Sigmoid colon (tissue), 6 donors: ENCODE measurements at regions not wholly inside any gene's neighbourhood (a gene's known extent, or its start where the extent isn't known, plus 50 kb on each side); places are given as distances from the start of the nearest gene placed in this dataset.

Experiments
- DNase-seq: peaks from one replicate; pipeline ENCODE4 v3.0.0-alpha.2; 2019
- H3K27ac ChIP-seq, 4 donors: fragments of 200-600 bp; sonication (generic); one replicate each; pipeline ENCODE4 v1.5.1; 2016 to 2019; ENCODE audit warnings: mild to moderate bottlenecking in 1 of 4
- H3K27me3 ChIP-seq, 3 donors: fragments of 200-600 bp; sonication (generic); one replicate each; pipeline ENCODE4 v1.5.1; 2019; ENCODE audit warnings: mild to moderate bottlenecking in 1 of 3
- H3K36me3 ChIP-seq, 4 donors: fragments of 200-600 bp; sonication (generic); one replicate each; pipeline ENCODE4 v1.5.1; 2016 to 2019
- H3K4me1 ChIP-seq, 4 donors: fragments of 200-600 bp; sonication (generic); one replicate each; pipeline ENCODE4 v1.5.1; 2017 to 2019
- H3K4me3 ChIP-seq, 4 donors: fragments of 200-600 bp; sonication (generic); one replicate each; pipeline ENCODE4 v1.5.1; 2017 to 2019; ENCODE audit warnings: mild to moderate bottlenecking in 2 of 4, moderate library complexity in 1 of 4
- H3K9me3 ChIP-seq, 4 donors: fragments of 200-600 bp in 3 of 4; sonication (generic) in 3 of 4; one replicate each; pipeline versions ENCODE4 v1.5.1 to v1.6.1; 2013 to 2019
- EP300 ChIP-seq, 4 donors: sonication (generic); formaldehyde crosslinking; IDR thresholded peaks; one replicate each; pipeline ENCODE4 v1.6.1; 2017; ENCODE audit warnings: antibody characterized with exemption in 4 of 4
- POLR2A ChIP-seq, 2 donors: fragments of 450-650 bp; IDR thresholded peaks; one replicate each; pipeline ENCODE4 v1.6.1; 2016; ENCODE audit warnings: antibody characterized with exemption in 2 of 2, mild to moderate bottlenecking in 2 of 2, moderate library complexity in 2 of 2
- POLR2AphosphoS5 ChIP-seq, 4 donors: sonication (generic); formaldehyde crosslinking; IDR thresholded peaks; one replicate each; pipeline ENCODE4 v1.6.1; 2017; ENCODE audit warnings: antibody characterized with exemption in 4 of 4
- WGBS, 2 donors: extraction: QIAGEN DNeasy Blood & Tissue Kit; methylation state at CpG; one replicate each; pipeline ENCODE4 v1.1.7; 2013; 5-methylcytosine and 5-hydroxymethylcytosine counted together
- intact Hi-C: fragments of 100-400 bp; cut with DNase I; formaldehyde crosslinking; loops from one replicate; pipeline ENCODE4 v1.15.1; 2023
- TF ChIP-seq, protein P1 (sequence below), 4 experiments: fragments of 450-650 bp in 3 of 4; fragments of 200-600 bp in 1 of 4; IDR thresholded peaks; one replicate each; pipeline ENCODE4 v1.5.1; 2016 to 2019; ENCODE audit warnings: antibody characterized with exemption in 4 of 4, mild to moderate bottlenecking in 3 of 4, moderate library complexity in 2 of 4
- donor health status: healthy with polysubstance abuse.
- donor health status: healthy.

DNA sequence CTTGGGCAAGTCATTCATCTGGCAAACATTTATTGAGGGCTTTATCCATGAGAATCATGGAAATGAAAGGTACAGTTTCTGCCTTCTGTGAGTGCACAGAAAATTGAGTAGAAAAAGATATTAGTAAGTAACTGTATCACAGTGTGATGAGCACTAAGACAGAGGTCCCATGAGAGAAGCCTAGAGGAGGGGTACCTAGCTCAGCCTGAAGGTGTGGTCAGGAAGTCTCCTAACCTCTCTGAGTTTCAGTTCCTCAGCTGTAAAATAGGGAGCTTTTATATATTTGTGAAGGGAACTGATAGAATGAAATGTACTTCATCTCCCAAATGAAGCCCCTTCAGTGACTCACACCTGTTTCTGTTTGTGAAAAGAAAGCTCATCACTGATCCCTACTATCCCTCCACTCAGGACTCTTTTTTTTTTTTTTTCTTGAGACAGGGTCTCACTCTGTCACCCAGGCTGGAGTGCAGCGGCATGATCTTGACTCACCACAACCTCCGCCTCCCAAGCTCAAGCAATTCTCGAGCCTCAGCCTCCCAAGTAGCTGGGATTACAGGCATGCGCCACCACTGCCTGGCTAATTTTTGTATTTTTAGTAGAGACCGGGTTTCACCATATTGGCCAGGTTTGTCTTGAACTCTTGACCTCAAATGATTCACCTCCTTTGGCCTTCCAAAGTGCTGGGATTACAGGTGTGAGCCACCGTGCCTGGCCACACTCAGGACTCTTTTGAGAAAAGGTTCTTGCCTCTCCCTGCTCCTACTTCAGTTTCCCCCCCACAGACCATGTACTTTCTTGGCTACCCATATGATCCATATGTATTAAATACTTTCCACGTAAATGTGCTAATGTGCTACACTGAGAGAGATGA is 93.7 kb upstream of the FUT8 start:
- intact Hi-C loops: no loop called here
- 87 to 90% methylated on average over 7 of the region's 7 CpGs for WGBS, 2 donors
- DNase-seq: no peak
- Histone ChIP-seq H3K36me3 (no peaks in the 10 kb centered on the region), H3K27me3 (no peaks in the 10 kb centered on the region), H3K4me3 (no peak overlapping the region), H3K27ac (no peak overlapping the region), H3K9me3 (no peaks in the 10 kb centered on the region), H3K4me1 (no peaks in the 10 kb centered on the region)
- TF ChIP-seq POLR2AphosphoS5 (IDR thresholded peaks at IDR 0.05): no peak

DNA sequence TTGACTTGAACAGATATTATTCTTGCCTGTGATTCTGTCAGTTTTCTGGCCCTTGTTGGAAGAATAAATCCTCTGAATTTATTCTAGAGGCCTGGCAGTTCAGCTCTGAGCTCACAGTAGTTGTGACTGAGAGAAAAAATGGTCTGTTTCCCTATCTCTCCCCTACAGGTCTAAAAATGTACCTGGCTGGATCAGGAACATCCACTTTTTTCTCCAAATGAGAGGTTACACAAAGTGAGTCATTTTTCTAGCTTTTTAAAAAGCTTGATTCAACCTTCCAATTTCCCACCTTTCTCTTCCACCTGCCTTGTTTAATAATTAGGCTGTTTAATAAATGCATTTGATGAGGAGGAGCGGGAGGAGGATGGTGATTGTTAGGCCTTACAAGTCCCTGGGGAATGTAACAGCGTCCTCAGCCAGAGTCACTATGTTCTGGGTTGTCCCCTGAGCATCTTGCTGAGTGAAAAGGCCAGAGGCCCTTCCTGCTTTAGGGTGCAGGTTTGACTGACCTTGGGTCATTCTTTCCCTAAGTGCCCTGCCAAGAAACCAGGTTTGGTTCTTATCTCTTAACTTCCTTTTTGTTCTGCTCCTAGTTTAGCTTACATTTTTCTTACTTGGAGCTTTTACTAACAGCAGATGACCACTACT is 91.7 kb upstream of the FUT8 start:
- H3K4me1 ChIP-seq: no peaks in the 10 kb centered on the region
- no peaks in the 10 kb centered on the region for H3K27me3 ChIP-seq
- no peak overlapping the region for H3K4me3 ChIP-seq
- H3K9me3 ChIP-seq: no peaks in the 10 kb centered on the region
- WGBS, 2 donors: 82 to 91% methylated on average over 2 of the region's 2 CpGs
- no peak for DNase-seq
- H3K27ac ChIP-seq: no peak overlapping the region
- TF ChIP-seq POLR2A (IDR thresholded peaks at IDR 0.05): no peak
- no peak for TF ChIP-seq EP300 (IDR thresholded peaks at IDR 0.05)
- TF ChIP-seq POLR2AphosphoS5 (IDR thresholded peaks at IDR 0.05): no peak
- TF ChIP-seq, protein P1, sequence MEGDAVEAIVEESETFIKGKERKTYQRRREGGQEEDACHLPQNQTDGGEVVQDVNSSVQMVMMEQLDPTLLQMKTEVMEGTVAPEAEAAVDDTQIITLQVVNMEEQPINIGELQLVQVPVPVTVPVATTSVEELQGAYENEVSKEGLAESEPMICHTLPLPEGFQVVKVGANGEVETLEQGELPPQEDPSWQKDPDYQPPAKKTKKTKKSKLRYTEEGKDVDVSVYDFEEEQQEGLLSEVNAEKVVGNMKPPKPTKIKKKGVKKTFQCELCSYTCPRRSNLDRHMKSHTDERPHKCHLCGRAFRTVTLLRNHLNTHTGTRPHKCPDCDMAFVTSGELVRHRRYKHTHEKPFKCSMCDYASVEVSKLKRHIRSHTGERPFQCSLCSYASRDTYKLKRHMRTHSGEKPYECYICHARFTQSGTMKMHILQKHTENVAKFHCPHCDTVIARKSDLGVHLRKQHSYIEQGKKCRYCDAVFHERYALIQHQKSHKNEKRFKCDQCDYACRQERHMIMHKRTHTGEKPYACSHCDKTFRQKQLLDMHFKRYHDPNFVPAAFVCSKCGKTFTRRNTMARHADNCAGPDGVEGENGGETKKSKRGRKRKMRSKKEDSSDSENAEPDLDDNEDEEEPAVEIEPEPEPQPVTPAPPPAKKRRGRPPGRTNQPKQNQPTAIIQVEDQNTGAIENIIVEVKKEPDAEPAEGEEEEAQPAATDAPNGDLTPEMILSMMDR (IDR thresholded peaks at IDR 0.05): no peak
- H3K36me3 ChIP-seq: no peaks in the 10 kb centered on the region
- intact Hi-C loops: no loop called here

DNA sequence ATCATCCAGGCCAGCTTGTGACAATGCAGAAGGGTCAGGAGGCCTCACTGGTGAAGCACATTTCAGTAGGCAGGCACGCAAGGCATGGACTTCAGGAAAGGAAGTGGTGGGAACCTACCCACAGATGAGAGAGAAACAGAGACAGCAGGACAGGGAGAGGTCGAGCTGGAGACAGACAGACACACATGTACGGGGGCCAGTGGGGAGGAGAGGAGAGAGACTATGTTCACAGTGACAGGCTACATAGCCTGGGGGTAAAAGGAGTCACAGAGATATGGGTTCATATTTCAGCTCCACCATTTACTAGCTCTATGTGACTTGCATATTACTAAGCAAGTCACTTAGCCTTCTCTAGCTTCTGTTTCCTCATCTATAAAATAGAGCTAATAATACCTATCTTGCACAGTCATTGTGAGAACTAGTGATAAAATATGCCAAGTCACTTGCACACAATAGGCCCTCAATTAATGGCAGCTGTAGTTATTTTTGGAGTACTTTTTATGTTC is 91.1 kb upstream of the FUT8 start:
- Histone ChIP-seq H3K36me3 (no peaks in the 10 kb centered on the region), H3K4me3 (no peak overlapping the region), H3K27me3 (no peaks in the 10 kb centered on the region), H3K4me1 (no peaks in the 10 kb centered on the region), H3K27ac (no peak overlapping the region), H3K9me3 (no peaks in the 10 kb centered on the region)
- WGBS, 2 donors: 62 to 86% methylated on average over 3 of the region's 3 CpGs
- intact Hi-C loops: no loop called here
- no peak for DNase-seq
- TF ChIP-seq EP300 (IDR thresholded peaks at IDR 0.05) (no peak), POLR2AphosphoS5 (IDR thresholded peaks at IDR 0.05) (no peak), POLR2A (IDR thresholded peaks at IDR 0.05) (no peak)
- TF ChIP-seq, protein P1 (IDR thresholded peaks at IDR 0.05): no peak

DNA sequence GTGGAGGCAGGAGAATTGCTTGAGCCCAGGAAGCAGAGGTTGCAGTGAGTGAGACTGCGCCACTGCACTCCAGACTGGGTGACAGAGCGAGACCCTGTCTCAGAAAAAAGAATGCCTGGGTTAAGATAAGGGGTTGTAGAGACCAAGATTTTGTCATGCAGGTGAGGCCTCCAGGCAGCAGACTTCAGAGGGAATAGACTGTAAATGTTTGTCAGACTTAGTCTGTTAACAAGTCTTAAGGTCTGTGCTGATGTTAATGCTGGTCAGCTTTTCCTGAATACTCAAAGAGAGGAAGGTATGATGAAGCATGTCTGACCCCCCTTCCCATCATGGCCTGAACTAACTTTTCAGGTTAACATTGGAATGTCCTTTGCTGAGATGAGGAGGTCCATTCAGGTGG is 83.0 kb upstream of the FUT8 start:
- WGBS, 2 donors: 93 to 99% methylated on average over 2 of the region's 2 CpGs
- intact Hi-C loops: no loop called here
- no peaks in the 10 kb centered on the region for H3K9me3 ChIP-seq
- no peak overlapping the region for H3K4me3 ChIP-seq
- DNase-seq: no peak
- no peak overlapping the region for H3K27ac ChIP-seq
- H3K27me3 ChIP-seq: no peaks in the 10 kb centered on the region
- TF ChIP-seq POLR2AphosphoS5 (IDR thresholded peaks at IDR 0.05): no peak
- TF ChIP-seq, protein P1 (IDR thresholded peaks at IDR 0.05): no peak
- no peak for TF ChIP-seq POLR2A (IDR thresholded peaks at IDR 0.05)
- TF ChIP-seq EP300 (IDR thresholded peaks at IDR 0.05): no peak
- peaks cover 0 to 22% (median 9%) of the 10 kb centered on the region in 4 donors for H3K4me1 ChIP-seq
- no peaks in the 10 kb centered on the region for H3K36me3 ChIP-seq

DNA sequence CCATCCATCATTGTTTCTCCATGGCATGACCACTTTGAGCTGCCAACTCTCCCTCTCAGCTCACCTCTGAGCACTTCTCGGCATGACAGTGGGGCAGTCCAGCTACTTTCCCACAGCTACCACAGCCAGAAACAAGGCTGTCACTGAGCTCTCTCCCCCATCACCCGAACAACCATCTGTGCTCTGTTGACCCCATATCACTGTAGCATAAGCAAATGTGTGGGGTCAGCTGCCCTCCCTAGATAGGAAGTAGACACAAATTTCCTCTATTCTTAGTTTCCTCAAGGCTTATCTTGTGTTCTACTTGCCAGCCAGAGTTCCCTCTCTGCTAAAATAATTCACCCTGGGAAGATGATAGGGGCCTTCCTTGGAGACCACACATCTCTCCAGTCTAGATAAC is 82.6 kb upstream of the FUT8 start:
- Histone ChIP-seq H3K4me3 (no peak overlapping the region), H3K36me3 (no peaks in the 10 kb centered on the region), H3K4me1 (peaks cover 0 to 27% (median 13%) of the 10 kb centered on the region in 4 donors), H3K27me3 (no peaks in the 10 kb centered on the region), H3K9me3 (no peaks in the 10 kb centered on the region), H3K27ac (no peak overlapping the region)
- WGBS, 2 donors: 72 to 86% methylated on average over 2 of the region's 2 CpGs
- TF ChIP-seq POLR2AphosphoS5 (IDR thresholded peaks at IDR 0.05) (no peak), POLR2A (IDR thresholded peaks at IDR 0.05) (no peak), EP300 (IDR thresholded peaks at IDR 0.05) (no peak)
- TF ChIP-seq, protein P1 (IDR thresholded peaks at IDR 0.05): no peak
- intact Hi-C loops: no loop called here
- DNase-seq: no peak
